GM18505 (cell line): ENCODE measurements at regions not wholly inside any gene's neighbourhood (a gene's known extent, or its start where the extent isn't known, plus 50 kb on each side); places are given as distances from the start of the nearest gene placed in this dataset.
"Not testable (repeated sequence)": the region's sequence is repeated elsewhere in the genome, so short reads cannot be mapped to it uniquely, and the experiment has no call there.

Experiments
- ATAC-seq: cut with Tn5 transposase; IDR thresholded peaks from one replicate; pipeline ENCODE4 v1.9.1; 2021; ENCODE audit not compliant: unreplicated experiment
- POLR2A ChIP-seq: IDR thresholded peaks from 4 replicates; pipeline ENCODE4 v1.6.1; 2011; ENCODE audit warnings: borderline replicate concordance; ENCODE audit not compliant: insufficient read depth, insufficient read length; ENCODE audit errors: extremely low read depth

DNA sequence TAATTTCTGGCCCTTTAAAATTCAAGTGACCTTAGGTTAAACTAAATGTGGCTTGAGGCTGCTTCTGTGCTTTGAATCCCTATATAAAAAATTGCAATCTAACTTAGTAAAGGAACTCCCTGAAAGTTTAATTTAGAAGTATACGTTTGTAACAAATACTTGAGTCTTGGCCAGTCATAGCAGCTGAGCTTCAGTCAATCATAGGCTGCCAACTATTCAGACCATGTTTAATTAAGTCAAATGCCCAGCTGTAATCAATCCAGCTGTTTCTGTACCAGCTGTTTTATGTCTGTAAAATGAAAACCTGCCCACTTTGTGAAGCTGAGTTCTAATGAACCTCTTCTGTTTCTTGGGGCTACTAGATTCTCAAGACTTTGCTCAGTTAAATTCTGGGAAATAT, 760.1 kb downstream of the MAT2B start:
- ATAC-seq, result no peak
- TF ChIP-seq POLR2A, result no peak

DNA sequence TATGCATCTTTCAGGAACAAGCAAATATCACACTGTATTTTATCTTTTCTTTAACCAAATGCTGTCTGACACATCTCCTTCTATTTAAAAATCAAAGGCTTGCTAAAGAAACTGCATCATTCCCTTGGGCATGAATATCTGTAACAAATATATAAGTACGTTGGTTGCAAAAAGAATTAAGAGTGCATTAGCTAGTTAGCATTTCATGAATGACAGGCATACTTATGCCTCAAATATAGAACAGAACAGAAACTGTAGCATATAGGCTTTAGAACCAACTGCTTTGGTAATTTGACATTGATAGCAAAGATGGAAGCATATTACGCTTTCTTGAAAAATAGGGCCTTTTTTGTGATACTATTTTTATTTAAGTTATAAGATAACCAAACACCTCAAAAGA, 761.2 kb downstream of the MAT2B start:
- TF ChIP-seq POLR2A, result no peak

DNA sequence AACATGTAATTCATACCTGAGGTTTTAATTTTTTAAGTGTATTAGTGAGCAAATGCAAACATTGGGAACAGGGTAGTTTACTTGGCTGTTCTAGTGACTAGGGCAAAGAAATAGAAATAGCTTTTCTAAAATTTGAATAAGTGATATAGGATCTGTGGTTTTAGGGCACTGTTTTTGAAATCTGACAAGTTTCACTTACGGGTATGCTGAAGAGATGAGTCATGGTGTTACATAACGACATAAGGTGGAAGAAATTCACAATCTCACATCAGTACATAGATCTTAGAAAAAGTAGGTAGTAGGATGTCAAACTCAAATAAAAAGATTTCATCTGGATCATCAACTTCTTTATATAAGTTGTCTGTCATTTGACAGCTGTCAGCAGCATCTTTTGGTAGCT, 772.3 kb downstream of the MAT2B start:
- no peak for TF ChIP-seq POLR2A
- ATAC-seq, result no peak

More for the DNA sequence above, 761.2 kb downstream of the MAT2B start:
- no peak for ATAC-seq

DNA sequence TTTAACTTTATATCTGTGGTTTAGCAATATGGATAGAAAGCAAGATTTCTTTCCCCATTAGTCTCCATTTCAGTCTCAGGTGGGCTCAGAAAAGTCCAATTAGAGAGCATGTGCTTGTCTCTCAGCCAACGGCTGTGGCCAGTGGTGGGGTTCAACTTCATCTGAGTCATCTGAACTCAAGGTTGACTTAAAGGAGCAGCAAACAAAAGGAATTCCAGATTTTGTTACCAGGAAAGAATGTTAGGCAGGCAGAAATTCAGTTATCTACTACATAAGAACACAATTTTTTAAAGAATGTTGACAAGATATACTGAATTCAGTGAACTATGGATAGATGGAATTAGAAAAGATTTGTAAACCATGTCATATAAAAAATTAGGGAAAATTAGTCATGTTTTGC, 784.1 kb downstream of the MAT2B start:
- no peak for ATAC-seq
- TF ChIP-seq POLR2A, result no peak

DNA sequence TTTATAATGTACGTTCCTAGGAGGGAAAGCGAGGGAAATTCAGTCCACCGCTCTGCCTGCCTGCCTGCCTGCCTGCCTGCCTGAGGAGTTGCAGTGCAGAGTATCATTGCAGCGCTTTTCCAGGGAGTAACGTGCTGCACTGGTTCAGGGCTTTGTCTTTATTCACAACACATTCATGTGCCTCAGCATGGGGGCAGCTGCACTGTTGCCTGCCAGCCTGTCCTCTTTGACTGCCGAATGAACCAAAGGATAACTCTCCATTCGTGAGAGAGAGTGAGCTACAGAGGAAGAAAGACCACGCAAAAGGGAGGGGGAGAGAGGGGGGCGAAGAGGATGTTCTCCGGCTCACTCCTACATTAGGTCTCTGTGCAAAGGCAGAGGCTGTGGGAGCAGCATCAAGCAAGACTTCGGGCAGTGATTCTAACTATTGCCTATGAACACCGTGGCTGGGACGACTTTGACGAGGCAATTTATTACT, 791.2 kb downstream of the MAT2B start:
- TF ChIP-seq POLR2A, result no peak

DNA sequence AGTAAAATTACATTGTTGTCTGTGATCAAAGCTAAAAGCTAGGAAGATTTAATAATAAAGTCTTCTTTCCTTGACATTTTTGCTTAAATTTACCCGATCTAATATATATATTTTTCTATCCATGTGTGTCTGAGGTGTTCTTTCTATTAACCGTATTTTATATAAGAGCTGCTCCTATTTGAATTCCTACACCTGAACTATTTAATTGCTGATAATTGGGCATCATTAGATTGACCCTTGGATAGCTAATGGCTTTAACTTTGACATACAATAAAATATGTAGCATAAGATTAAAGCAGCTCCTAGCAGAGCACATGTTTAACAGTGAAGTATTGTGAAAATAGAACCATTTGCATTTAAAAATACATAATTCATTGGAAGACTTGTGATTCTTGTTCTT, 792.7 kb downstream of the MAT2B start:
- no peak for TF ChIP-seq POLR2A

More for the DNA sequence above, 791.2 kb downstream of the MAT2B start:
- no peak for ATAC-seq

DNA sequence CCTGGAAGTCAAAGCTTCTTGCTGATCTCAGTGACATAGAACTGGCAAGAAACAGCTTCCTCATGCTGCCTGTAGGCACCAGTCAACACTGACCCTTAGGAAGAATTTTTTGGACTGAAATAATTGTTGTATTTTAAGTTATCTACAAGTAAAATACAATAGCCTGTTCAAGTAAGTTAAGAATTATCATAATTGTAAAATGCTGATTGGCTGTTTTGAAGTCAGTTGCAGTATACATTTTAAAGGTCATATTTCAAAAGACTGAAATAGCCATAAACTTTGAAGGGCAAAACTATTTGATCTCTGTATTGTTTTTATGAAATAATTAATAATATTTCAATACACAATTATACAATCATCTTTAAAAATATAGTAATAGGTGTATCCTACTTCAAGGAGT, 794.9 kb downstream of the MAT2B start:
- no peak for ATAC-seq
- no peak for TF ChIP-seq POLR2A

More for the DNA sequence above, 792.7 kb downstream of the MAT2B start:
- no peak for ATAC-seq

DNA sequence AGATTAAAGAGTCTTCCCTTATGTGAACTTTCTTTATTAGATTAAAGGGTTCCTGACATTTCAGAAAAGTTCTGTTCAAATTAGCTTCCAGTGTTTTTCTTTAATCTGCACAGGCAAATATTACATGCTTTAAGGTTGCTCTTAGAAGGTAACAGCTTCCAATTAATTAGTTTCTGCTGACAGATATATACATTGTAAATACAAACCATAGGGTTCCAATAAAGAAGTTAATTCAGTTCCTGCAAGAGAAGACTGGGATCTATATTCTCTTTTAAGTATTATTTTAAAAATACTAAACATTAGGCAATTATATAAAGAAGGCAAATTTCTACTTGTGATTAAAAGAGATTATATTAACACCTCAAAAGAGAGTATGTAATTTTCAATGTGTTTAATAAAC, 795.7 kb downstream of the MAT2B start:
- TF ChIP-seq POLR2A, result no peak
- ATAC-seq, result no peak

DNA sequence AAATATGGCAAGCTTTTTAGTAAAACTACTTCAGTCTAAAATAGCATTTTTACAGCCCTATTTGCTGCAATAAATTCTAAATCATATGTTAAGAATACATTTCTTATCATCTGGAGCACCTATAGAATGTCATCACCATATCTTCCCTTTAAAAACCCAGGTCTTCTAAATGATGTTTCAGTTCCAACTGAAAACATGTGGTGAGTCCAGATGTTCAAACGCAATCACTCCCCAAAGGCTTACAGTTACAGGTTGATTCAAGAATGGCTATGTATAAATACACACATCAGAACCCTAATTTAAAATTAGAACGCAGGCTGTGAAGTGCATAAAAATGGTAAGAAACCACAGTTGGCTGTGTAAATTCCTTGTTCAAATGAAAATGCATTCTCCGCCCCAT, 796.3 kb downstream of the MAT2B start:
- ATAC-seq, result no peak
- no peak for TF ChIP-seq POLR2A

DNA sequence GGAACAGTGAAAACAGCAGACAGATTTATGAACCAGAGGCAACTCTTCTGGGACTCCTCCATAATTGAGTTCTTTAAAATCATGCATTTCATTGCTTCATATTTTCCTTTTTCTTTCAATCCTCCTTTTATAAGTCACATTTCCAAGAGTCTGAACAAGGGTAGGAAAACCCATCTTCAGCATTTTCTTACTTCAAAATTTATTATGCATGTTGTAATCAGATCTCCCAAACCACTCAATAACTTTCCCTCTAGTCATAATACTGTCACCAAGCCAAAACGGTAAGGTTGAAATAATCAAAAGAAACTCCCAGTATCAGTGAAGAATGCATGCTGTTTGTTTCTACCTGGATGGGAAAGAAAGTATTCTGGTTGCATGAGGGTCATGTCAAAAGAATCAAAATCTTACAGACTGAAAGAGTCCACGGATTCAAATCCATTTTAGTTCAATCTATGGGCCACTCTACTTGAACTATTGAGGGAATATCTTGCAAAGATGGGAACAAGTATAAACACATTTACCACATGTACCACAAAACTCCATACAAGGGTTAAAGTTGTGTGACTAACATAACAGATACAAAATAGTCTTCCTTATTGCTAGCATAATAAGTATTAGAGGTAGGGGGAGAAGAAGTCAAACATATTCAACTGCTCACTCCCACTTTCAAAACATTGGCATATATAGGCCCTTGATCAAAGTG, 797.3 kb downstream of the MAT2B start:
- TF ChIP-seq POLR2A, result no peak
- no peak for ATAC-seq

DNA sequence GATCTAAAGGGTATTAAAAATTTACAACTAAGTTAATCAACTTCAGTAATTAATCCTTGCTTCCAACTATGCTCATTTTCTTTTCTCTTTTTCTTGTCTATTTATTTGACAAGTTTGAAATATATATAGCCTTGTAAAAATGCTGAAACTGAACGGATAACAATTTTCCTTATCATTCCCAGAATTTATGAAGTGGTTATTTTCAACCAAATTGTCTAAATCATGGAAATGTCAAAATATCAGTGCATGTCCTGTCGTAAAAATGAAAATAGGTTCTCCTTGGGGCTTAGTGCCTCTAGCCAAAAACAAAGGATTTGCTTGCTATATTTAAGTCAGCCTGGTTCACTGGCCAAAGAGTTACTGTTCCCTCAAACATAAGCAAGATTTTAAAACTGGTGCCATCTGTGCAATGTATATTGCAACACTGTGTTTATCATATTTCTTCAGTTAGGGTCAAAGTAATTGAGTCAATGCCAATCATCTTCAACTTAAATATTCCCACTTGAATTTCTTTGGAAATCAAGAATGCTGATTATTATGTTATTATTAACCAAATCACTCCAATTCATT, 798.3 kb downstream of the MAT2B start:
- no peak for TF ChIP-seq POLR2A
- no peak for ATAC-seq

DNA sequence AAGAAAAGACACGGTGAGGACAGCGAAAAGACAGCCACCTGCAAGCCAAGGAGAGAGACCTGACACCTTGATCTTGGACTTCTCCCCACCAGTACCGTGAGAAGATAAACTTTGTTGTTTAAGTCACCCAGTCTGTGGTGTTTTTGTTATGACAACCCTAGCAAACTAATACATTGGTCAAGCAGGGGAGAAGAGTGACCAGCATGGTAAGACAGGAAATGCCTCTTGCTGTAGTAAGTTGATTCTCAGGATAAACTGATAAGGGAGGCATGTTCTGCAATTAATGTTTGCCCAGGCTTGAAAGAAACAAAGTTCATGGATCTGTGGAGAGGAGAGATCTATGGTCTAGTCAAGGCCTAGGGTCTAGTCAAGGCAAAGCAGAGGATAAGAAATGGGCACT, 801.2 kb downstream of the MAT2B start:
- no peak for ATAC-seq
- no peak for TF ChIP-seq POLR2A

DNA sequence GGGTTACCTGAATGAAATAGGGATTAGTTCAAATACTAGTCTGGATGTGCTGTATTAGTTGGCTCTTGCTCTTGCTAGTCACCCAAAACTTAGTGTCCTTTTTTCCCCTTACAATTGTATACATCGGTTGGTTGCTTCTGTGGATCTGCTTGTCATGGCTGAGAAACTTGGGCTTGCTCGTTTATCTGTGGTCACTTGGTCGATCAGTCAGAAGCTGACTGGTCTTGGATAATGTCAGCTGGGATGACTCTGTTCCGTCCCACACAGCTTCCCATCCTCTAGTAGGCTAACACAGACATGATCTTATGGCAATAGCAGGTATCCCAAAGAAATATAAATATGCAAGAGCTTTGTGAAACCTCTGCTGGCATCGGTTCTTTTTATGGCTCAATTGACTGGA, 807.4 kb downstream of the MAT2B start:
- ATAC-seq, result no peak

DNA sequence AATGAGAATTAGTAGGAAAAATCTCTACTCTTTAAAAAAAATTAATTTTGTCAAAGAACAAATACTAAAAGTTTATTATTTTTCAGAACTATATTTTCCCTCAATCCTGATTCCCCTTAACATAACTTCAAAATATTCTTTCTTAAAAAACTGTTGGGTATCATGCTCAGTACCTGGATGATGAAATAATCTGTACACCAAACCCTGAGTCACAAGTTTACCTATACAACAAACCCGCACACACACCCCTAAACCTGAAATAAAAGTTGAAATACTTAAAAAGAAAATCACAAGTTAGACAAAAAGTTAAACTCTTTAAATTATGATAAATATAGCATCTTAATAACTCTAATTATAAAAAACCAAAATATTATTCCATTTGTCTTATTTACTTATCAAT, 812.3 kb downstream of the MAT2B start:
- ATAC-seq, result no peak
- no peak for TF ChIP-seq POLR2A

More for the DNA sequence above, 807.4 kb downstream of the MAT2B start:
- TF ChIP-seq POLR2A, result no peak

DNA sequence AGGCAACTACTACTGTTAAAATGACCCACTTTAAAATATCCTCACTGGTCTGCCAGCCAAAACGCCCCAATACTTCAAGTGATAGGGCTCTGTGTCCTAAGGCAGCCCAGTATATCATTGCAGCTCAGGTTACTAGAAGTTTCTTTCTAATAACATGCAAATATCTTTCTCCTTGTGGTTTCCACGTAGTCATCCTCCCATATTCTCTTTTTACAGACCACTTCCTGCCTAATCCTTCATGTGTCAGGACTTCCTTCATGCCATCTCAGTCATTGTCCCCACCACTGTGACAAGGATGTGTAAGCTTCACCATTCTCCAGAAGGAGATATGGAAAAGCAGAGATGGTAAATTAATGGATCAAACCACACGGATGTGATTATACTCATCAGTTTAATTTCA, 813.7 kb downstream of the MAT2B start:
- no peak for TF ChIP-seq POLR2A
- ATAC-seq, result no peak

DNA sequence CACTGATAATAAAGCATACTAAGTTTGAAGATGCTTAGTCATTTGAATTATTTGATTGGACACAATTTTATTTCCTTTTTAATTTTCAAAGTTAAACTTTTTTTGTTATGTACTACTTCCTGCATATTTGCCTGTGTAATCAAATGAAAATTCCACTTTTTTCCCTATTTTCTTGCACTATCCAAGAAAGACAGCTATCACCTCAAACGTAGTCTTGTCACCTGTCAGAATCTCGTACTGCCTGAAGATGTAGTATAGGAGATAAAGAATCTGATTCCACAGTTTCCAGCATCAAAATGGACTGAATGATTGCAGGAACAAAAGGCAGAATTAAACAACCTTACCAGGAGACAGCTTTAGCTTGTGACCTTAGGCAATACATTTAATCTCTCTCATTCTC, 818.8 kb downstream of the MAT2B start:
- TF ChIP-seq POLR2A, result no peak
- no peak for ATAC-seq

DNA sequence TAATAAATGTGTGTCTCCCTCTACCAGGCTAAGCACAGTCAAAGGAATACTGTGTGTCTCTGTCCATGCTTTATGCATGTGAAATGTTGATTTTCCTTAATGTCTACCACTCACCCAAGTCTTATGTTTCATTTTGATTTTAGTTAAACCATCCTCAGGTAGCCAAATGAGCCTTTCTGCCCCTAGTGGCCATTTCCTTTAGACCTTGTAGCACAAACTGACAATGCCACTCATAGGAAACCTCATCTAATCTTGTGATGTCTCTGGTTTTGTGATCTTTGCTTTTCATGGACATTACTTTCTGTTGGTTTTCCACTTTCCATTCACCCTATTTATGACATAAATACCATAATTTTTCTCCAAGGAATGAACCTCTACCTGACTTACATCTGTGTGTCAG, 820.8 kb downstream of the MAT2B start:
- ATAC-seq, result no peak
- TF ChIP-seq POLR2A, result no peak

DNA sequence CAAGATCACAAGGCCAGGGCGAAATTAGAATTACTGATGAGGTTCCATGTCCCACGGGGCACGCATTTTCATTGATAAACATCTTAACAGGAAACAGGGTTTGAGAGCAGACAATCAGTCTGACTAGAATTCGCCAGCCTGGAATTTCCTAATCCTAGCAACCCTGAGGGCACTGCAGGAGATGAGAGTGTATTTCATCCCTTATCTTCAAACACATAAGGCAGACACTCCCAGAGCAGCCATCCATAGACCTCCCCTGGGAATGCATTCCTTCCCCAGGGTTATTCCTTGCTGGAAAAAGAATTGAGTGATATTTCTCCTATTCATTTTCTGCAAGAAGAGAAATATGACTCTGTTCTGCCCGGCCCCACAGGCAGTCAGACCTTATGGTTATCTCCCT, 821.7 kb downstream of the MAT2B start:
- ATAC-seq, result not testable (repeated sequence)
